HPDE6-E6E7 (cell line): ENCODE measurements at regions not wholly inside any gene's neighbourhood (a gene's known extent, or its start where the extent isn't known, plus 50 kb on each side); places are given as distances from the start of the nearest gene placed in this dataset.
A peak's percentile ranks its signal among the peaks of the same experiment; 100 is the strongest.
"Not testable (repeated sequence)": the region's sequence is repeated elsewhere in the genome, so short reads cannot be mapped to it uniquely, and the experiment has no call there.

Experiments used
- DNase-seq: peaks from one replicate; pipeline ENCODE4 v3.0.0; 2011; ENCODE audit warnings: missing footprints; ENCODE audit errors: extremely low spot score

DNA sequence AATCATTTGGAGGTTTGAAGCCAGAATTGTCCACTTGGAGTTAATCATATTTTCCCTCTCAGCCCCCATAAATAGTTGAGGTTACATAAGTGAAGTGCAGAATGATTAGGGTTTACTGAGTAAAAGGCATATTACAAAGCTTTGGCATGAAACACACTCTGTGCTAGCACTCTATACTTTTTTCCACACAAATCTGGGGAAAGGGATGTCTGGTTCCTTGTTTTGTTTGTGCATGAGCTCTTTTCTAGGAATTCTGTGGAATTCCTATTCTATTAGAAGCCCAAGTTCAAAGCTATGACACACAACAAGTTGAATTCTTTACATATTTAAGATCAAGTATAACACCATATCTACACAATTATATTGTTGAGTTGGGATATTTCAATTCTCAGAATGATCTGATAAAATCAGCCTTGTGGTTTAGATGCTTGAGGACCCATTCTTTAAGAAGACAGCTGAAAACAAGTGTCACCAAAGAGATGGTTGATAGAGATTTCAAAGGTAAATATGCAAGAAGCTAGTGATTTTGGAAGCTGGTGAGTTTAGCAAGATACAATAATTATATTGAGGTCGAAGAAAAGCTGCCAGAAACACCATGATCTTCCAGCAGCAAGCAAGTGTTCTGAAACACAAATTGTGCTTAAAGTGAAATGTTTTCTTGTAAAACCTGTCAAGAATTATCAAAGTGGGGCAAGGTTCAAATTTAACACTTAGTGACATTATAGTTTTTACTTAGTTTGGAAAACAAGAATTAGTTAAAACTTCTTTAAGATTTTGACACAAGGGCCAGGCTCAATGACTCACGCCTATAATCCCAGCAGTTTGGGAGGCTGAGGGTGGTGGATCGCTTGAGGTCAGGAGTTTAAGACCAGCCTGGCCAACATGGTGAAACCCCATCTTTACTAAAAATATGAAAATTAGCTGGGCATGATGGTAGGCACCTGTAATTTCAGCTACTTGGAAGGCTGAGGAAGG lies 122.6 kb downstream of the INHBA start:
- no peak for DNase-seq

DNA sequence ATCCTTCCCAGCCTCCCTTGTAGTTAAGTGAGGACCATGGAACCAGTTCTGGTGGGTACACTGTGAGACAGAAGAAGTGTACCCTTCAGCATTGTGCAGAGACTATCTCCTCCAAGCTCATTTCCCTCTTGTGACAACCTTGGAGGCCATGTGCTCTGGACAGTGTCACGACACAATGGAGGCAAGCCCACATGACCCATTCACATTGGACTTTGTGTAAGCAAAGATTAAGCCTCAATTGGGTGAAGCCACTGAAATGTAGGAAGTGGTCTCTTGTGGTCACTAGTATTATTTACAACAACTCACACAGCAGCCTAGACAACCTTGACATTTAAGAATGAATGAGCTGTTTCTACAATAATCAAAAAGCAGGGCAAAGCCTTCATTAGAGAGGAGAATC lies 124.2 kb downstream of the INHBA start:
- DNase-seq, result no peak

GRCh38 chr7:41576166-41576565 lies 126.7 kb downstream of the INHBA start:
- no peak for DNase-seq

GRCh38 chr7:41574377-41574776 lies 128.5 kb downstream of the INHBA start:
- no peak for DNase-seq

DNA sequence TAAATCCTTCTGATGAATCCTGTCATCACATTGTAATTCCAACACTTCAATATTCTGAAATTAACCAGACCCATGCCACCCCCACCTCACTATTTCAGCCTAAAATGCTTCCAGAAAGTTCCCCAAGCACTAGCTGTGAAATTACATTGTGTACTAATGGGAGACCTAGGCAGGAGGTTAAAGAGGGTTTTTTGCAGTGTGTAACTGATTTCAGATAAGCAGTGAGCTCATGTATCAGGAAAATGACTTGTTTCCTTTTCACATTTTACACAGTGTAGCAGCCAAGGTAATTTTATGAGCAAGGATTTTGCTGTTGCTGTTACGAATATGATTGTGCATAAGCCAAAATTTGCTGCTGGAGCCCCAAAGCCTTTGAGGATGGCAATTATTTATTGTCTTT lies 129.0 kb downstream of the INHBA start:
- DNase-seq, result no peak

DNA sequence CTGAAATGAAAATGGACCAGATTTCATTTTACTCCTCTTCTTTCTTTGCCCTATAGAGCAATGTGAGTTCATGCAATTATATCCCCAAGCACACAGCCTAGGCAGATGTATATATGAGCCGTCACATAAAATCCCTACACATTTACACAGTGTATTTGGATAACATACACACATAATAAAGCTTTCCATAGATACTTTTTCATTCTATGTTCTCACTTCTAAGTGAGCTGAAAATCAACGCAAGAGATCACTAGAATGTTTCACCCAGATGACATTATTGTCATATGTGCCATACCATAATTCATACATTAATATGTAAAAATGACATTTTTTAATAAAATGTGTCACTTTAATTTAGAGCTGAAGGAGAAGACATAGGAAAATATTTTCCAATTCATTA lies 129.4 kb downstream of the INHBA start:
- DNase-seq, result no peak

GRCh38 chr7:41573015-41573414 lies 129.9 kb downstream of the INHBA start:
- peak; percentile 25 for DNase-seq

GRCh38 chr7:41571573-41571972 lies 131.3 kb downstream of the INHBA start:
- no peak for DNase-seq

DNA sequence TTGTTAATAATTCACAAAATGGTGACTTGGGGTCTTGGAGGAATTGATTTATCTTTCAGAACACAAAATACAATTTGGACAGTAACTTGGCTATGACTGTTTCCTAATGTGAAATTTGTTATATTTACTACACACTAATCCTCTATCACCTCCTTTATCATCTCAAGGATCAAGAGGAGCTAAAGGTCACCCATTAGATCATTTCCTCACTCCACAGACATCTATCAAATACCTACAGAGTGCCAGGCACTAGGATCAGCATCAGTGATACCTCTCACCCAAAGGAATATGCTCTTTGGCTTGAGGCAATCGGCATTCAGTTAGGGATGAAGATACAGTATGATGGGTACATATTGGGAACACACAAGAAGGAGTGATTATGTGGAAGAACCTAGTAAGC lies 132.1 kb downstream of the INHBA start:
- no peak for DNase-seq

GRCh38 chr7:41568135-41568534 lies 134.8 kb downstream of the INHBA start:
- DNase-seq, result no peak

DNA sequence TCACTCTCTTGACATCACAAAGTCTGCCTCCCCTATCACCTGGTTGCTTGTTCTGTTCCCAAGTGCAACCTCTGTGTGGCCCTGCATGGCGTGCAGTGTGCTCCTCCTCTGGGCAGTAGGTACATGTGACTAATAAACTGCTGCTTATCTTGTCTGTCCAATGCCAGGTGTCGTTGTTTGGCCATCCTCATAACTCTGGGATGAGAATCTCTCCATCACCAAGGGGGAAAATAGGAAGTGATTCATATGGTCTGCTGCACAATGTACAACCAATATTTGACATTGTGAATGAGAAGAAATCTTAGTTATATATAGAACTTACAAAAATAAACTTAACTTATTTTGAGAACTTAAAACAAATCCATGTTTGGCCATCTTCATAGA lies 135.2 kb downstream of the INHBA start:
- no peak for DNase-seq

DNA sequence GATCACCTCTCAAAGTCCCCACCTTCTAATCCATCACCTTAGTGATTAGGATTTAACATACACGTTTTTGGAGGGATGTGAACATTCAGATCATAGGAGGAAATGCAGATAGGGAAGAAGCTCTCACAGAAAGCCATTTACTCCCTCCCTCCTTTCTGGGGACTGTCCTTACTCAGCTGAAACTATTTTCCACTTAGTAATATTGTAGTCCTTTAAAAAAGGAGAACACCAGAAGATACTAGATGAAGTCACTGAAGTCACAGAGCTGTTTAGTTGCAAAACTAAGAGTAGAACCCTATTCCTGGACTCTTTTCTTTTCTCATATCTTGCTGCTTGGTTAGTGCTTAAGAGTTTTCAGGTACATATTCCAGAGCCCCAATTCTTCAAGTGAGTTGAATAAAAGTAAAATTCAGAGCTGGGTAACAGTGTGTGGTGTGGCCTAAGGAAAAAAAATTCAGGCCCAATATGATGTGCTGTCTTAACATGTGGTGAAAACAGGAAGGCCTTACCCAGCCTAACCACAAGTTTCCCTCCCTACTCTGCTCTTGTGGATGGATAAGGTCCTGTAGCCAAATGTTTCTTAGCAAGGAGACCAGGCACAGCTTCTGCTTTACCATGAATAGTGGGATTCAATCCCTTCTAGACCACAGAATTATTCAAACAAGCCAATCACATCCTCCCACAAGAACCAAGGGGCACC lies 135.7 kb downstream of the INHBA start:
- no peak for DNase-seq

GRCh38 chr7:41566581-41566980 lies 136.3 kb downstream of the INHBA start:
- DNase-seq, result no peak

GRCh38 chr7:41565655-41566054 lies 137.2 kb downstream of the INHBA start:
- DNase-seq, result no peak

- DNase-seq, result no peak
Observed at GRCh38 chr7:41559426-41559825, 143.5 kb downstream of the INHBA start.

- DNase-seq, result no peak
Observed at GRCh38 chr7:41554481-41554880, 148.4 kb downstream of the INHBA start.

DNA sequence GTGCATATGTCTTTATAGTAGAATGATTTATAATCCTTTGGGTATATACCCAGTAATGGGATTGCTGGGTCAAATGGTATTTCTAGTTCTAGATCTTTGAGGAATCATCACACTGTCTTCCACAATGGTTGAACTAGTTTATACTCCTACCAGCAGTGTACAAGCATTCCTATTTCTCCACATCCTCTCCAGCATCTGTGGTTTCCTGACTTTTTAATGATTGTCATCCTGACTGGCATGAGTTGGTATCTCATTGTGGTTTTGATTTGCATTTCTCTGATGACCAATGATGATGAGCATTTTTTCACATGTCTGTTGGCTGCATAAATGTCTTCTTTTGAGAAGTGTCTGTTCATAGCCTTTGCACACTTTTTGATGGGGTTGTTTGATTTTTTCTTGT lies 152.8 kb downstream of the INHBA start:
- not testable (repeated sequence) for DNase-seq

- DNase-seq, result no peak
Observed at GRCh38 chr7:41544241-41544640, 158.6 kb downstream of the INHBA start.

- DNase-seq, result no peak
Observed at GRCh38 chr7:41540601-41541000, 162.3 kb downstream of the INHBA start.

- no peak for DNase-seq
Observed at GRCh38 chr7:41538810-41539724, 163.8 kb downstream of the INHBA start.

DNA sequence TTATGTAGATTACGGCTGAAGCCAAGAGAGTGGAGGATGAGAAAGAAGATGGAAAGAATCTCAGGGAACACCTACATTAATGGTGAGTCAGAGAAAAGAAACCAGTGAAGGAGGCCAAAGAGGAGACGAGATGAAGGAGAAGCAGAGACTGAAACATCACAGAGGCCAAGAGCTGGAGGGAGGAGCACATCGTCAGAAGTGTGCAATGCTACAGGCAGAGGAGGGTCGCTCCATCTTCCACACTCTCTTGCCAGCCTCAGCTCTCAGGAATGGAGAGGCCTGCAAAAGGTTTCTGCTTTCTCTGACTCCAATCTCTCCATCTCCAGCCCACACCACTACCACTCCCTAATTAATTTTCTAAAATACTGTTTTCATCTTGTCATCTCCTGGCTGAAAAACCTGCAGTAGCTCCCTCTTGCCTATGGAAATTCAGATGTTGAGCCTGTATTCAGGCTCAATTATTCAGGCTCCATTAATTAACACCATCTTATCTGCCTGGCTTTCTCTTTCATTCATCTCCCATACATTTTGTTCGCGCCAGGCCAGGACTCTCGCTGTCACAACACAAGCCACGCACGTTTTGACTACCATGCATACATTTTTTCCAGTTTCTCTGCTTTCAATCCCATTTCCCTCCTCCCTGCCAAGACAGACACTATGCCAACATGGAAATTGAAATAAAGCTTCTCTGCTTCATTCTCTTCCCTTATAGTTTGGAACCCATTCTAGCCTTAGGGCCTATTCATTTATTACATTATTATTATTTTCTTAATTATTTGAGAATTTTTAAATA lies 165.8 kb downstream of the INHBA start:
- no peak for DNase-seq
